Vagina (tissue), 2 donors: ENCODE measurements at regions not wholly inside any gene's neighbourhood (a gene's known extent, or its start where the extent isn't known, plus 50 kb on each side); places are given as distances from the start of the nearest gene placed in this dataset.

Experiments used
- DNase-seq, 2 donors: peaks; one replicate each; pipeline ENCODE4 v3.0.0-alpha.2; 2017; ENCODE audit errors: extremely low spot score in 2 of 2
- H3K27ac ChIP-seq: fragments of 200-600 bp; sonication (generic); one replicate; pipeline ENCODE4 v1.5.1; 2019
- H3K27me3 ChIP-seq: fragments of 200-600 bp; sonication (generic); one replicate; pipeline ENCODE4 v1.5.1; 2019
- H3K36me3 ChIP-seq, 2 donors: fragments of 200-600 bp; sonication (generic); one replicate each; pipeline ENCODE4 v1.5.1; 2017 to 2019
- H3K4me1 ChIP-seq: fragments of 200-600 bp; sonication (generic); one replicate; pipeline ENCODE4 v1.5.1; 2019
- H3K4me3 ChIP-seq, 2 donors: fragments of 200-600 bp; sonication (generic); 1 replicate in 1 of 2; 2 replicates in 1 of 2; pipeline ENCODE4 v1.5.1; 2016 to 2019
- H3K9me3 ChIP-seq: fragments of 200-600 bp; sonication (generic); one replicate; pipeline ENCODE4 v1.5.1; 2019
- POLR2A ChIP-seq, 2 donors: fragments of 450-650 bp; IDR thresholded peaks; one replicate each; pipeline ENCODE4 v1.6.1; 2017; ENCODE audit warnings: antibody characterized with exemption in 2 of 2, mild to moderate bottlenecking in 2 of 2, moderate library complexity in 2 of 2
- POLR2AphosphoS5 ChIP-seq, 2 donors: sonication (generic); formaldehyde crosslinking; IDR thresholded peaks; one replicate each; pipeline ENCODE4 v1.9.0; 2017; ENCODE audit warnings: antibody characterized with exemption in 2 of 2, mild to moderate bottlenecking in 2 of 2, low read depth in 1 of 2; ENCODE audit not compliant: insufficient read depth in 1 of 2
- intact Hi-C: fragments of 100-400 bp; cut with DNase I; formaldehyde crosslinking; loops from one replicate; pipeline ENCODE4 v1.15.1; 2023
- TF ChIP-seq, protein P1 (sequence below), 3 experiments: fragments of 450-650 bp in 2 of 3; fragments of 200-600 bp in 1 of 3; sonication (generic) in 1 of 3; IDR thresholded peaks; one replicate each; pipeline ENCODE4 v1.5.1; 2017 to 2019; ENCODE audit warnings: antibody characterized with exemption in 3 of 3, mild to moderate bottlenecking in 2 of 3, moderate library complexity in 2 of 3

GRCh38 chr2:72036173-72036545, 111.5 kb downstream of the CYP26B1 start:
- Histone ChIP-seq H3K4me1 (no peaks in the 10 kb centered on the region), H3K27me3 (no peaks in the 10 kb centered on the region), H3K4me3 (no peak overlapping the region), H3K36me3 (no peaks in the 10 kb centered on the region), H3K27ac (no peak overlapping the region), H3K9me3 (no peaks in the 10 kb centered on the region)
- intact Hi-C loops = no loop called here
- DNase-seq = no peak
- TF ChIP-seq, protein P1, sequence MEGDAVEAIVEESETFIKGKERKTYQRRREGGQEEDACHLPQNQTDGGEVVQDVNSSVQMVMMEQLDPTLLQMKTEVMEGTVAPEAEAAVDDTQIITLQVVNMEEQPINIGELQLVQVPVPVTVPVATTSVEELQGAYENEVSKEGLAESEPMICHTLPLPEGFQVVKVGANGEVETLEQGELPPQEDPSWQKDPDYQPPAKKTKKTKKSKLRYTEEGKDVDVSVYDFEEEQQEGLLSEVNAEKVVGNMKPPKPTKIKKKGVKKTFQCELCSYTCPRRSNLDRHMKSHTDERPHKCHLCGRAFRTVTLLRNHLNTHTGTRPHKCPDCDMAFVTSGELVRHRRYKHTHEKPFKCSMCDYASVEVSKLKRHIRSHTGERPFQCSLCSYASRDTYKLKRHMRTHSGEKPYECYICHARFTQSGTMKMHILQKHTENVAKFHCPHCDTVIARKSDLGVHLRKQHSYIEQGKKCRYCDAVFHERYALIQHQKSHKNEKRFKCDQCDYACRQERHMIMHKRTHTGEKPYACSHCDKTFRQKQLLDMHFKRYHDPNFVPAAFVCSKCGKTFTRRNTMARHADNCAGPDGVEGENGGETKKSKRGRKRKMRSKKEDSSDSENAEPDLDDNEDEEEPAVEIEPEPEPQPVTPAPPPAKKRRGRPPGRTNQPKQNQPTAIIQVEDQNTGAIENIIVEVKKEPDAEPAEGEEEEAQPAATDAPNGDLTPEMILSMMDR (IDR thresholded peaks at IDR 0.05) = no peak
- TF ChIP-seq POLR2A (IDR thresholded peaks at IDR 0.05) (no peak), POLR2AphosphoS5 (IDR thresholded peaks at IDR 0.05; ENCODE audit: insufficient read depth in 1 of 2, low read depth in 1 of 2) (no peak)

DNA sequence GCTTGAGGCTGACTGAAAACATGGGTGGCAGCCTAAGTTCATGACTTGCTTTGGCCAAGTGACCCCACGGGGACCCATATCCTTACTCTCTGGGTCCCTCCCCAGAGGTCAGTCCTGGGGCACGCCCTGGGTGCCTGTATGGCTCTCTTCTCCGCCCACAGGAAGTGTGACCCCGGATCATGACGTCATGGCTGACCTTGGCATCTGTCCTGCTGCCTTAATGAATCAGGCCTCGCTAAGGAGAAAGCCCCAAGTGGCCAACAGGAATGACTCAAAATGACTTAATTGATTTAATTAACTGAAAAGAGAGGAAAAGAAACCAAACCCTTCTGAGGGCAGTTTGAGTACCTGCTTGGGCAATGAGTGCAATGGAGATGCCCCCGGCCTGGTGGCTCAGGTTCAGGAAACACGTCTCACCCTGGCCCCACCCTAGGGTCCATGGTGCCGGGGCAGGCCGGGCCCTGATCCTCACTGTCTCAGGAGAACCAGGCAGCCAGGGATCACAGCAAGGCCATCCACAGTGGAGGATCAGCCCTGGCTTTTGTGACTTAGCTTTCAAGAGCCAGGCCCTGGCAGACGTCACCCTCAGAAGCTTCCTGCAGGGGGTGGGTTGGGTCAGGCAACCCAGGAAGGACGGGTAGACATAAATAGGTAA, 112.0 kb downstream of the CYP26B1 start:
- H3K9me3 ChIP-seq = no peaks in the 10 kb centered on the region
- no peaks in the 10 kb centered on the region for H3K4me1 ChIP-seq
- H3K27me3 ChIP-seq = no peaks in the 10 kb centered on the region
- no peak overlapping the region for H3K27ac ChIP-seq
- no peak for TF ChIP-seq POLR2A (IDR thresholded peaks at IDR 0.05)
- no peak for TF ChIP-seq POLR2AphosphoS5 (IDR thresholded peaks at IDR 0.05; ENCODE audit: insufficient read depth in 1 of 2, low read depth in 1 of 2)
- TF ChIP-seq, protein P1 (IDR thresholded peaks at IDR 0.05) = no peak
- H3K4me3 ChIP-seq = no peak overlapping the region
- intact Hi-C loops = no loop called here
- peak in 1 of 2 donors; percentile 84 for DNase-seq
- H3K36me3 ChIP-seq = no peaks in the 10 kb centered on the region

DNA sequence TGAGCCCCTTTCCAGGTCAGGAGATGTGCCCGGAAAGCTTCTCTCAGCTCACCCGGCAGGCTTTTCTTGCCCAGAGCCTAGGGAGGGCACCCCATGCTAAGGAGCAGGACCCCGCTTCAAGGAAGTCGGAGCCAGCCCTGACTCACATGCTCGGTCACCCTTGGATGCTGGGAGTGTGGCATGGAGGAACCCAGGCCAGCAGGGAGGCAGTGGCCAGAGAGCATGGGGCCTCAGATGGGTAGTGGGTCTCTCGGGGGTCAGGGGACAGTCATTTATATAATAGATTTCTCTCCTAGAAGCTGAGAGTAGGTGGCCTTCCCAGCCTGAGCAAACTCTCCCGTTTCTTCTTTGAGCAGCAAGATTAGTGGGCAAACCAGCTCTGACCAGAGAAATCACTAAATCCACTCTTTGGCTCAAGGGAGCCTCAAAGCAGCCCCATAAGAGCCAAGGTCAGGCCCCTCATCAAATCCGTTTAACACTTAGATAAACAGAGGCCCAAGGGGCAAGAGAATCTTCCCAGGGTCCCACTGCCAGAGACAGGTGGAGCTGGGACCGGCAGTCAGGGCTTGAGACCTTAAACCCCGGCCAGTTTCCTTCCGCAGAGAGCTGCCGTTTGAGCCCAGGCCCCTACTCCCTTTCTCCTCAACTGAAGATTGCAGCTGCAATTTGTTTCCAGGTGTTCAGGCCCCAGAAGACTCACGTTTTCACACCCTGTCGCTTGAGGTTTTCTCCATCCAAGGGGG, 113.1 kb downstream of the CYP26B1 start:
- Histone ChIP-seq H3K9me3 (no peaks in the 10 kb centered on the region), H3K4me3 (no peak overlapping the region), H3K4me1 (no peaks in the 10 kb centered on the region), H3K27me3 (no peaks in the 10 kb centered on the region), H3K27ac (no peak overlapping the region), H3K36me3 (no peaks in the 10 kb centered on the region)
- intact Hi-C loops = no loop called here
- TF ChIP-seq POLR2A (IDR thresholded peaks at IDR 0.05) = no peak
- TF ChIP-seq POLR2AphosphoS5 (IDR thresholded peaks at IDR 0.05; ENCODE audit: insufficient read depth in 1 of 2, low read depth in 1 of 2) = no peak
- TF ChIP-seq, protein P1 (IDR thresholded peaks at IDR 0.05) = no peak
- DNase-seq = no peak

GRCh38 chr2:72033636-72034035, 114.0 kb downstream of the CYP26B1 start:
- DNase-seq = no peak
- intact Hi-C loops = no loop called here
- Histone ChIP-seq H3K27me3 (no peaks in the 10 kb centered on the region), H3K4me1 (no peaks in the 10 kb centered on the region), H3K36me3 (no peaks in the 10 kb centered on the region), H3K9me3 (no peaks in the 10 kb centered on the region), H3K4me3 (no peak overlapping the region), H3K27ac (no peak overlapping the region)
- TF ChIP-seq POLR2A (IDR thresholded peaks at IDR 0.05) (no peak), POLR2AphosphoS5 (IDR thresholded peaks at IDR 0.05; ENCODE audit: insufficient read depth in 1 of 2, low read depth in 1 of 2) (no peak)
- TF ChIP-seq, protein P1 (IDR thresholded peaks at IDR 0.05) = no peak

GRCh38 chr2:72032481-72033041, 115.1 kb downstream of the CYP26B1 start:
- TF ChIP-seq, protein P1 (IDR thresholded peaks at IDR 0.05) = no peak
- TF ChIP-seq POLR2A (IDR thresholded peaks at IDR 0.05) (no peak), POLR2AphosphoS5 (IDR thresholded peaks at IDR 0.05; ENCODE audit: insufficient read depth in 1 of 2, low read depth in 1 of 2) (no peak)
- no peaks in the 10 kb centered on the region for H3K4me1 ChIP-seq
- intact Hi-C loops = no loop called here
- no peaks in the 10 kb centered on the region for H3K27me3 ChIP-seq
- H3K27ac ChIP-seq = no peak overlapping the region
- no peaks in the 10 kb centered on the region for H3K9me3 ChIP-seq
- peak; percentile 77 to 91 for DNase-seq
- H3K4me3 ChIP-seq = no peak overlapping the region
- no peaks in the 10 kb centered on the region for H3K36me3 ChIP-seq
